ENCODE measurements at regions not wholly inside any gene's neighbourhood (a gene's known extent, or its start where the extent isn't known, plus 50 kb on each side); places are given as distances from the start of the nearest gene placed in this dataset.

DNA sequence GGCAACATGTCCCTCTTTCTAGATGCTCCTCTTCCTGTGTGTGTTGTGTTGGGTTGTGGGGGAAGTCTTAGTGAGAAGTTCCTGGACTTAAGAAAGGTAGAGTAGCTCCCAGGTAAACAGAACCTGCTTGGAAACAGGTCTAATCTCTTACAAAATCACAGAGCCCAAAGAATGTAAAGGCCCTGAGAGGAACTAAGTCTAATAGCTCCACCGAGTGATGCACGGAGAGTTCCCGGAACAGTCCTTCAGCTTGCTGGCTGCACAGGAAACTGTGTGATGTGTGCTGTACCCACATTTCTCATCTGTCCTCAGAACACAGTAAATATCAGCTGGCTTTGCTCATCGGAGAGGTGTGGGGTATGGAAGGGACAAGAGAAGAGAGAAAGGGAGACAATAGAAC is 182.6 kb upstream of the LYZL1 start (continued):
- TF ChIP-seq, protein P1, sequence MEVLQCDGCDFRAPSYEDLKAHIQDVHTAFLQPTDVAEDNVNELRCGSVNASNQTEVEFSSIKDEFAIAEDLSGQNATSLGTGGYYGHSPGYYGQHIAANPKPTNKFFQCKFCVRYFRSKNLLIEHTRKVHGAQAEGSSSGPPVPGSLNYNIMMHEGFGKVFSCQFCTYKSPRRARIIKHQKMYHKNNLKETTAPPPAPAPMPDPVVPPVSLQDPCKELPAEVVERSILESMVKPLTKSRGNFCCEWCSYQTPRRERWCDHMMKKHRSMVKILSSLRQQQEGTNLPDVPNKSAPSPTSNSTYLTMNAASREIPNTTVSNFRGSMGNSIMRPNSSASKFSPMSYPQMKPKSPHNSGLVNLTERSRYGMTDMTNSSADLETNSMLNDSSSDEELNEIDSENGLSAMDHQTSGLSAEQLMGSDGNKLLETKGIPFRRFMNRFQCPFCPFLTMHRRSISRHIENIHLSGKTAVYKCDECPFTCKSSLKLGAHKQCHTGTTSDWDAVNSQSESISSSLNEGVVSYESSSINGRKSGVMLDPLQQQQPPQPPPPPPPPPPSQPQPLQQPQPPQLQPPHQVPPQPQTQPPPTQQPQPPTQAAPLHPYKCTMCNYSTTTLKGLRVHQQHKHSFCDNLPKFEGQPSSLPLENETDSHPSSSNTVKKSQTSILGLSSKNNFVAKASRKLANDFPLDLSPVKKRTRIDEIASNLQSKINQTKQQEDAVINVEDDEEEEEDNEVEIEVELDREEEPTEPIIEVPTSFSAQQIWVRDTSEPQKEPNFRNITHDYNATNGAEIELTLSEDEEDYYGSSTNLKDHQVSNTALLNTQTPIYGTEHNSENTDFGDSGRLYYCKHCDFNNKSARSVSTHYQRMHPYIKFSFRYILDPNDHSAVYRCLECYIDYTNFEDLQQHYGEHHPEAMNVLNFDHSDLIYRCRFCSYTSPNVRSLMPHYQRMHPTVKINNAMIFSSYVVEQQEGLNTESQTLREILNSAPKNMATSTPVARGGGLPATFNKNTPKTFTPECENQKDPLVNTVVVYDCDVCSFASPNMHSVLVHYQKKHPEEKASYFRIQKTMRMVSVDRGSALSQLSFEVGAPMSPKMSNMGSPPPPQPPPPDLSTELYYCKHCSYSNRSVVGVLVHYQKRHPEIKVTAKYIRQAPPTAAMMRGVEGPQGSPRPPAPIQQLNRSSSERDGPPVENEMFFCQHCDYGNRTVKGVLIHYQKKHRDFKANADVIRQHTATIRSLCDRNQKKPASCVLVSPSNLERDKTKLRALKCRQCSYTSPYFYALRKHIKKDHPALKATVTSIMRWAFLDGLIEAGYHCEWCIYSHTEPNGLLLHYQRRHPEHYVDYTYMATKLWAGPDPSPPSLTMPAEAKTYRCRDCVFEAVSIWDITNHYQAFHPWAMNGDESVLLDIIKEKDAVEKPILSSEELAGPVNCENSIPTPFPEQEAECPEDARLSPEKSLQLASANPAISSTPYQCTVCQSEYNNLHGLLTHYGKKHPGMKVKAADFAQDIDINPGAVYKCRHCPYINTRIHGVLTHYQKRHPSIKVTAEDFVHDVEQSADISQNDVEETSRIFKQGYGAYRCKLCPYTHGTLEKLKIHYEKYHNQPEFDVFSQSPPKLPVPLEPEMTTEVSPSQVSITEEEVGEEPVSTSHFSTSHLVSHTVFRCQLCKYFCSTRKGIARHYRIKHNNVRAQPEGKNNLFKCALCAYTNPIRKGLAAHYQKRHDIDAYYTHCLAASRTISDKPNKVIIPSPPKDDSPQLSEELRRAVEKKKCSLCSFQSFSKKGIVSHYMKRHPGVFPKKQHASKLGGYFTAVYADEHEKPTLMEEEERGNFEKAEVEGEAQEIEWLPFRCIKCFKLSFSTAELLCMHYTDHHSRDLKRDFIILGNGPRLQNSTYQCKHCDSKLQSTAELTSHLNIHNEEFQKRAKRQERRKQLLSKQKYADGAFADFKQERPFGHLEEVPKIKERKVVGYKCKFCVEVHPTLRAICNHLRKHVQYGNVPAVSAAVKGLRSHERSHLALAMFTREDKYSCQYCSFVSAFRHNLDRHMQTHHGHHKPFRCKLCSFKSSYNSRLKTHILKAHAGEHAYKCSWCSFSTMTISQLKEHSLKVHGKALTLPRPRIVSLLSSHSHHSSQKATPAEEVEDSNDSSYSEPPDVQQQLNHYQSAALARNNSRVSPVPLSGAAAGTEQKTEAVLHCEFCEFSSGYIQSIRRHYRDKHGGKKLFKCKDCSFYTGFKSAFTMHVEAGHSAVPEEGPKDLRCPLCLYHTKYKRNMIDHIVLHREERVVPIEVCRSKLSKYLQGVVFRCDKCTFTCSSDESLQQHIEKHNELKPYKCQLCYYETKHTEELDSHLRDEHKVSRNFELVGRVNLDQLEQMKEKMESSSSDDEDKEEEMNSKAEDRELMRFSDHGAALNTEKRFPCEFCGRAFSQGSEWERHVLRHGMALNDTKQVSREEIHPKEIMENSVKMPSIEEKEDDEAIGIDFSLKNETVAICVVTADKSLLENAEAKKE (CRISPR knock-in tag; IDR thresholded peaks at IDR 0.05): no peak
- TF ChIP-seq EZH2 (IDR thresholded peaks at IDR 0.05; ENCODE audit: low read depth, unreplicated experiment): no peak
- no peak for TF ChIP-seq STAT1 (IDR thresholded peaks at IDR 0.05; ENCODE audit: unreplicated experiment)

DNA sequence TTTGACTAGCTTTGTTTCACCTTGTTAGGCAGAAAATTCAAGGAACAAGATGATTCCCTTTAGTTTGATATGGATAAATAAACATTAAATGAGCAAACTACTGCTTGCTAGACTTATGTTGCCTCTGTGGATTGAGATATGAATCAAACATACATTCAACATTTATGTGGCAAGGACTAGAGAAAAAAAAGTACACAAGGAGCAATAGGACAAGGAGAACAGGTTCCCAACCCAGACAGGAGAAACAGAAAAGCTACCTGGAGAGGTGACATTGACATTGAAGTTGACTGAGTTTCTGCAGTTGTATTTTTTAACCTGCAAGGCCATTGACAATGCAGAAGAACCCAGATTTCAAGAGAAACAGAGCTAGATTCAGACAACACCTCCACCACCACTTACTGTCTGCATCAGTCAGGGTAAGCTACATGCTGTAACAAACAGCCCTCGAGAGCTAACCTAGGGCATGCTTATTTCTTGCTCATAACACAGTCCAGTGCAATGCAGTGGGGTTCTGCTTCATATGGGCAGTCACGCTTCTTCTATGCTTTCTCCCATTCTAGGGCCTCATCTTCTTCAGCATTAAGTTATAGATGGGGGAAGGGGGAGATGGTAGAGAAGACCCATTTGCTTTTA is 180.9 kb upstream of the LYZL1 start:
- Histone ChIP-seq H3K79me2 (replicated peaks; ENCODE audit: insufficient read depth) (no peaks in the 10 kb centered on the region), H3K4me3 (no peak overlapping the region), H3K4me1 (ENCODE audit: insufficient read depth) (peaks cover 2% of the 10 kb centered on the region; the same call in 1 of the 2 replicates), H3K4me2 (no peak overlapping the region), H2AFZ (no peak overlapping the region), H3K27me3 (ENCODE audit: insufficient read depth) (no peaks in the 10 kb centered on the region), H3K36me3 (ENCODE audit: insufficient read depth) (no peaks in the 10 kb centered on the region), H3K27ac (ENCODE audit: low read depth) (no peak overlapping the region), H3F3A (replicated peaks; ENCODE audit: low read depth) (no peaks in the 10 kb centered on the region), H3K9me2 (ENCODE audit: insufficient read depth) (peaks cover 13% of the 10 kb centered on the region), H4K20me1 (replicated peaks; ENCODE audit: insufficient read depth) (no peaks in the 10 kb centered on the region)
- Mint-ChIP-seq H3K9me3 (peaks cover 2% of the 10 kb centered on the region; the same call in 2 of the 3 replicates), H3K27ac (no peak overlapping the region), H3K36me3 (ENCODE audit: low read depth) (no peaks in the 10 kb centered on the region), H3K4me3 (no peak overlapping the region), H3K4me1 (peaks cover 5% of the 10 kb centered on the region; the same call in 2 of the 3 replicates), H3K27me3 (ENCODE audit: insufficient read depth, low read depth, poor library complexity) (no peaks in the 10 kb centered on the region)
- DNase-seq (ENCODE audit: low spot score) (no peak), ATAC-seq (no peak)
- TF ChIP-seq ZNF331 (CRISPR knock-in tag; IDR thresholded peaks at IDR 0.05; ENCODE audit: low read depth): no peak
- TF ChIP-seq STAT1 (IDR thresholded peaks at IDR 0.05; ENCODE audit: unreplicated experiment): no peak

Data from GM23338 (cell line).